Adrenal gland (tissue), 5 donors: ENCODE measurements at regions not wholly inside any gene's neighbourhood (a gene's known extent, or its start where the extent isn't known, plus 50 kb on each side); places are given as distances from the start of the nearest gene placed in this dataset.

Source experiments
- CTCF ChIP-seq, 6 experiments: fragments of 450-650 bp in 4 of 6; fragments of 200-600 bp in 2 of 6; sonication (generic) in 1 of 6; IDR thresholded peaks; 1 replicate in 5 of 6; 2 replicates in 1 of 6; pipeline versions ENCODE4 v1.5.1 to v1.8.0; 2016 to 2021; ENCODE audit warnings: antibody characterized with exemption in 6 of 6, mild to moderate bottlenecking in 2 of 6, moderate library complexity in 1 of 6
- POLR2A ChIP-seq, 2 donors: fragments of 450-650 bp; IDR thresholded peaks; one replicate each; pipeline ENCODE4 v1.6.1; 2017; ENCODE audit warnings: antibody characterized with exemption in 2 of 2, mild to moderate bottlenecking in 2 of 2, moderate library complexity in 1 of 2
- donor health status: DM: no; HTN: no; CAD: no.

- TF ChIP-seq CTCF (IDR thresholded peaks at IDR 0.05): no peak
- TF ChIP-seq POLR2A (IDR thresholded peaks at IDR 0.05): no peak
Observed at GRCh38 chr15:93848490-93848889, 382.9 kb upstream of the MCTP2 start.
